Lower leg skin (tissue), 4 donors: ENCODE measurements at regions not wholly inside any gene's neighbourhood (a gene's known extent, or its start where the extent isn't known, plus 50 kb on each side); places are given as distances from the start of the nearest gene placed in this dataset.

Source experiments
- DNase-seq, 2 donors: peaks; one replicate each; pipeline ENCODE4 v3.0.0-alpha.2; 2019; ENCODE audit warnings: low spot score in 2 of 2
- H3K4me3 ChIP-seq: fragments of 200-600 bp; sonication (generic); 2 replicates; pipeline ENCODE4 v1.5.1; 2017; ENCODE audit warnings: mild to moderate bottlenecking, low read depth; ENCODE audit not compliant: poor library complexity, severe bottlenecking
- POLR2A ChIP-seq, 2 donors: fragments of 450-650 bp; IDR thresholded peaks; one replicate each; pipeline ENCODE4 v1.6.1; 2016 to 2017; ENCODE audit warnings: antibody characterized with exemption in 2 of 2, mild to moderate bottlenecking in 1 of 2, moderate library complexity in 1 of 2
- WGBS, 2 donors: methylation state at CpG; one replicate each; pipeline ENCODE4 v1.1.5; 2018; 5-methylcytosine and 5-hydroxymethylcytosine counted together
- intact Hi-C: fragments of 100-400 bp; cut with DNase I; formaldehyde crosslinking; loops from one replicate; pipeline ENCODE4 v1.15.0; 2023; ENCODE audit warnings: low total_unique reads
- TF ChIP-seq, protein P1 (sequence below), 3 donors: fragments of 450-650 bp; IDR thresholded peaks; one replicate each; pipeline ENCODE4 v1.5.1; 2016; ENCODE audit warnings: antibody characterized with exemption in 3 of 3, mild to moderate bottlenecking in 3 of 3, moderate library complexity in 2 of 3

DNA sequence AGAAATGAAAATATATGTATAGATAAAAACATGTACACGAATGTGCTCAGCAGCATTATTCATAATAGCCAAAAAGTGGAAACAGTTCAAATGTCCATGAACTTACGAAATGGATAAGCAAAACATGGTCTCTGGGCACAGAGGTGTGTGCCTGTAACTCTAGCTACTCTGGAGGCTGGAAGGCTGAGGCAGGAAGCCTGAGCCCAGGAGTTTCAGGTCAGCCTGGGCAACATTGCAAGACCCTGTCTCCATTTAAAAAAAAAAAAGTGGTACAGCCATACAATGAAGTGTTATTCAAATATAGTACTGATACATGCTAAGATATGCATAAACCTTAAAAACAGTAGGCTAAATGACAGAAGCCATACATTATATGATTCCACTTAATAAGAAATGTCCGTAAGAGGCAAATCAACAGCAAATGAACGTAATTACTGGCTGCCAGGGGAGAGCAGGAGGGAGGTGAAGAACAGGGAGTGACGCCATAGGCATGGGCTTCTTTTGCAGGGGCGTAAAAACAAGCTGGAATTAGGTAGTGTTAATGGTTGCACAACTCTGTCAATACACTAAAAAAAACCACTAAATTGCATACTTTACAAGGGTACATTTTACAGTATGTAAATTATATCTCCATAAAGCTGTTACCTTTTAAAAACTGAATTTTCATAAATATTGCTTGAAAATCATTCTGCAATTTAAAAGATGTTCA is 87.2 kb upstream of the PLEKHM1 start:
- TF ChIP-seq POLR2A (IDR thresholded peaks at IDR 0.05), result no peak
- TF ChIP-seq, protein P1, sequence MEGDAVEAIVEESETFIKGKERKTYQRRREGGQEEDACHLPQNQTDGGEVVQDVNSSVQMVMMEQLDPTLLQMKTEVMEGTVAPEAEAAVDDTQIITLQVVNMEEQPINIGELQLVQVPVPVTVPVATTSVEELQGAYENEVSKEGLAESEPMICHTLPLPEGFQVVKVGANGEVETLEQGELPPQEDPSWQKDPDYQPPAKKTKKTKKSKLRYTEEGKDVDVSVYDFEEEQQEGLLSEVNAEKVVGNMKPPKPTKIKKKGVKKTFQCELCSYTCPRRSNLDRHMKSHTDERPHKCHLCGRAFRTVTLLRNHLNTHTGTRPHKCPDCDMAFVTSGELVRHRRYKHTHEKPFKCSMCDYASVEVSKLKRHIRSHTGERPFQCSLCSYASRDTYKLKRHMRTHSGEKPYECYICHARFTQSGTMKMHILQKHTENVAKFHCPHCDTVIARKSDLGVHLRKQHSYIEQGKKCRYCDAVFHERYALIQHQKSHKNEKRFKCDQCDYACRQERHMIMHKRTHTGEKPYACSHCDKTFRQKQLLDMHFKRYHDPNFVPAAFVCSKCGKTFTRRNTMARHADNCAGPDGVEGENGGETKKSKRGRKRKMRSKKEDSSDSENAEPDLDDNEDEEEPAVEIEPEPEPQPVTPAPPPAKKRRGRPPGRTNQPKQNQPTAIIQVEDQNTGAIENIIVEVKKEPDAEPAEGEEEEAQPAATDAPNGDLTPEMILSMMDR (IDR thresholded peaks at IDR 0.05), result no peak
- no peak overlapping the region for H3K4me3 ChIP-seq
- no peak for DNase-seq
- 76 to 83% methylated on average over 6 of the region's 6 CpGs for WGBS, 2 donors
- intact Hi-C loops, result no loop called here

DNA sequence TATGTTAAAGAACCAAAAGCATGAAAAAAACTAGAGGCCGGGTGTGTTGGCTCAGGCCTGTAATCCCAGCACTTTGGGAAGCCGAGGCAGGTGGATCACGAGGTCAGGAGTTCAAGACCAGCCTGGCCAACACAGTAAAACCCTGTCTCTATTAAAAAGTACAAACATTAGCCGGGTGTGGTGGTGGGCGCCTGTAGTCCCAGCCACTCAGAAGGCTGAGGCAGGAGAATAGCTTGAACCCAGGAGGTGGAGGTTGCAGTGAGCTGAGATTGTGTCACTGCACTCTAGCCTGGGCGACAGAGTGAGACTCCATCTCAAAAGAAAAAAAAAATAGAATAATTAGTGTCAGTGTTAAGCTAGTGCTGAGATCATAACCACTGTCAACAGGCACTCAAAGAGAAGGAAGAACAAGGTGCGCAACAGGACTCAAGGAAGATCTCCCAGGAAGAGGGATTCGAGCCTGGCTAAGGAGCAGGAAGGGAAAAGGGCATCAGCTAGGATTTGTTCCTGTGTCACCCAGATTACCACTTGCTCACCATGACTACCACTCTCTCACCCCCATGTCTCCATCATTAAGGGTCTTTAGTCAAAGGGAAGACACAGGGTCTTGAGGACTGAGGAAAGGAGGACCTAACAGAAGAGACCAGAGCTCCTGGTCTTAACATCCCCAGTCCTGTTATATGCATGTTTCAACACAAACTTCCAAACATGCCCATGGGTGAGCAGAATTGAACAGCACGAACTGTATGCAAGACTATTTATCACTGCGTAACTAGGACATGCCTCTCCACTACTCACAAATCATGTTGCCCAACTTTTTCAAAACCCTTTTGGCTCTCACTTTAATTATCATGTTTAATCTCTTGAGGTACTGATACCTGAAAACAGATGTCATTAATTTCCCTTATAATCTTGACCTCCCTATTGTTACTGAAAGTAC is 88.3 kb upstream of the PLEKHM1 start:
- no peak for TF ChIP-seq POLR2A (IDR thresholded peaks at IDR 0.05)
- TF ChIP-seq, protein P1 (IDR thresholded peaks at IDR 0.05), result no peak
- no peak for DNase-seq
- H3K4me3 ChIP-seq, result no peak overlapping the region
- intact Hi-C loops, result no loop called here
- 76% methylated on average over 10 of the region's 10 CpGs for WGBS, 2 donors

DNA sequence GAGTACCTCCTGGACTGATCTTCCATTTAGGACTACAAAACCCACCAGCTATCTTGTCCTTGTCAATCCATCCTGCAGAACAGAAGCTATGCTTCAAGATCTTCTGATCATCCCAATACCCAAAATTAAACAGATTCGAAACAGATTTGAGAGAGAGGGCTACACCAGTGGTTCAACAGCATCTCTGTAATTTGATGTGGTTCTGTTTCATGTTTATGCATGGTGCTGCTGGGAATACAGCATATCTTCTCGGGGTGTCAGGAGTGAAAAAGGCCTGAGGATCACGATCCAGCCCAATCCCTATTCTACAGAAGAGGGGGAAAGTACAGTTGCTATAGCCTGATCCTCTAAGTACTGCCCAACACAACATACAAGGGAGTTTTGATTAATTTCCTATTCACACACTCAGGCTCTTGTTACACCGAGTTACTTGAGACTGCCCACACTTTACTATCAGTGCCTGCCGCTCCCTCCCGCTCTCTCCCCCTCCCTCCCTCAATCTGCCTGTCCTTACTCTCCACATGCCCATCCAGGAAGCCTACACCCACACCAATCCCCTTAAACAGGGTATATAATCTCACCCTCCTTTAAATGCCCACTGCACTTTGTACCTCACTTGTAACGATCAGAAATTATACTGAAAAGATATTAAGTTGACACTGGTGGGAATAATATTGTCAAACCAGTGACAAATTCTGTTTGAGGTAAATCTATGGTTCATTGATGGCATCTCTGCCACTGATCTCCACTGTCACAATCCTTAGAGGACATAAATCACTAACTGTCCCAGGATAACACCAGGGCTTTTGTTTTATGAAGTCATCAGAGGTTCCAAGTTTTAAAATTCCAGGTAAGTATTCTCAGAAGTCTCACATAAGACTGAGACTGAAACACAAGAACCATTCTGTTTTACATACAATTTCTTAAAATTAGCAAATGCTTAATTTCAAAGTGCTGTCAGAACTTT is 89.3 kb upstream of the PLEKHM1 start:
- TF ChIP-seq, protein P1 (IDR thresholded peaks at IDR 0.05), result no peak
- no peak for TF ChIP-seq POLR2A (IDR thresholded peaks at IDR 0.05)

DNA sequence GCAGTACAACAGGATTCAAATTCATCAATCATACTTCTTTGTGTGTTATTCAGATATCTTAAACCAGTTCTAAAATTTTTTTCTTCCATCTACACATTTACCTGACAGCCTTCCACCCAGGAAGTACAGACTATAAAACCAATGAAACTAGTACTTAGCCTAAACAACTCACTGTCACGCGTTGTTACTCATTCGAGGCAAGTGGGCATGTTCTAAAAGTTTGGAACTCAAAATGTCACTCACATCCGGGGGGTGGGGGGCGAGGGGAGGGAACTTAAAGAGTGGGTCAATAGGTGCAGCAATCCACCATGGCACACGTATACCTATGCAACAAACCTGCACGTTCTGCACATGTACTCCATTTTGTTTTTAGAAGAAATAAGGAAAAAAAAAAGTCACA is 90.4 kb upstream of the PLEKHM1 start:
- intact Hi-C loops, result no loop called here
- 73 to 80% methylated on average over 7 of the region's 7 CpGs for WGBS, 2 donors
- no peak for DNase-seq
- H3K4me3 ChIP-seq, result no peak overlapping the region
- no peak for TF ChIP-seq POLR2A (IDR thresholded peaks at IDR 0.05)
- TF ChIP-seq, protein P1 (IDR thresholded peaks at IDR 0.05), result no peak

More for the DNA sequence above, 89.3 kb upstream of the PLEKHM1 start:
- no peak for DNase-seq
- no peak overlapping the region for H3K4me3 ChIP-seq
- 75 to 77% methylated on average over 7 of the region's 7 CpGs for WGBS, 2 donors
- intact Hi-C loops, result no loop called here

DNA sequence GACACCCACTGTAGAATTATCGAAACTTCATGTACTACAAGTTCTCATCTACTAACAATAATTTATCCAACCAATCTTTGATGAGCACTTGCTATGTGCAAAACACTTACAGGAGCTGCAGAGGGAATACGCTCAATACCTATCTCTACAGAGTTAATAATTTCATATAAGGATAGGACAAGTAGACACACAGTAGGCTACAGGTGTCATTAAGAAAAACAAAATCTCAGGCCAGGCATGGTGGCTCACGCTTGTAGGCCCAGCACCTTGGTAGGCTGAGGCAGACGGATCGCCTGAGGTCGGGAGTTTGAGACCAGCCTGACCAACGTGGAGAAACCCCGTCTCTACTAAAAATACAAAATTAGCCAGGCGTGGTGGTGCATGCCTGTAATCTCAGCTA is 91.3 kb upstream of the PLEKHM1 start:
- DNase-seq, result no peak
- no peak for TF ChIP-seq POLR2A (IDR thresholded peaks at IDR 0.05)
- TF ChIP-seq, protein P1 (IDR thresholded peaks at IDR 0.05), result no peak
- intact Hi-C loops, result no loop called here
- 88 to 91% methylated on average over 9 of the region's 9 CpGs for WGBS, 2 donors
- H3K4me3 ChIP-seq, result no peak overlapping the region
